LNCAP (cell line): ENCODE measurements at regions not wholly inside any gene's neighbourhood (a gene's known extent, or its start where the extent isn't known, plus 50 kb on each side); places are given as distances from the start of the nearest gene placed in this dataset.

Experiments
- TF ChIP-seq, protein P1 (sequence below): fragments of 450-650 bp; IDR thresholded peaks from 2 replicates; pipeline ENCODE4 v1.5.1; 2017; ENCODE audit warnings: mild to moderate bottlenecking

DNA sequence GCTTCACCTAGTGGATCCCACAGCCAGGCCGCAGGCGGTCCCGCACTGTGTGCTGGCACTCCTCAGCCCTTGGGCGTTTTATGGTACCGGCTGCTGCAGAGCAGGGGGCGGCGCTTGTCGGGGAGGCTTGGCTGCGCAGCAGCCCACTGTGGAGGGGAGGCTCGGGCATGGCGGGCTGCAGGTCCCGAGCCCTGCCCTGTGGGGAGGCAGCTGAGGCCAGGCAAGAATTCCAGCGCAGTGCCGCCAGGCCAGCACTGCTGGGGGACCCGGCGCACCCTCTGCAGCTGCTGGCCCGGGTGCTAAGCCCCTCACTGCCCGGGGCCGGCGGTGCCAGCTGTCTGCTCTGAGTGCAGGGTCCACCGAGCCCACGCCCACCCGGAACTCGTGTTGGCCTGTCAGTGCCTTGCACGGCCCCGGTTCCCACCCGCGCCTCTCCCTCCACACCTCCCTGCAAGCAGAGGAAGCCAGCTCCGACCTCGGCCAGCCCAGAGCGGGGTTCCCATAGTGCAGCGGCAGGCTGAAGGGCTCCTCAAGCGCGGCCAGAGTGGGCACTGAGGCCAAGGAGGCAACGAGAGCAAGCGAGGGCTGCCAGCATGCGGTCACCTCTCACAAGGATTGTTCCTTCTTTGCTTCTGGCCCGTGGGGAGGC, 435.0 kb upstream of the ATP10A start:
- TF ChIP-seq, protein P1, sequence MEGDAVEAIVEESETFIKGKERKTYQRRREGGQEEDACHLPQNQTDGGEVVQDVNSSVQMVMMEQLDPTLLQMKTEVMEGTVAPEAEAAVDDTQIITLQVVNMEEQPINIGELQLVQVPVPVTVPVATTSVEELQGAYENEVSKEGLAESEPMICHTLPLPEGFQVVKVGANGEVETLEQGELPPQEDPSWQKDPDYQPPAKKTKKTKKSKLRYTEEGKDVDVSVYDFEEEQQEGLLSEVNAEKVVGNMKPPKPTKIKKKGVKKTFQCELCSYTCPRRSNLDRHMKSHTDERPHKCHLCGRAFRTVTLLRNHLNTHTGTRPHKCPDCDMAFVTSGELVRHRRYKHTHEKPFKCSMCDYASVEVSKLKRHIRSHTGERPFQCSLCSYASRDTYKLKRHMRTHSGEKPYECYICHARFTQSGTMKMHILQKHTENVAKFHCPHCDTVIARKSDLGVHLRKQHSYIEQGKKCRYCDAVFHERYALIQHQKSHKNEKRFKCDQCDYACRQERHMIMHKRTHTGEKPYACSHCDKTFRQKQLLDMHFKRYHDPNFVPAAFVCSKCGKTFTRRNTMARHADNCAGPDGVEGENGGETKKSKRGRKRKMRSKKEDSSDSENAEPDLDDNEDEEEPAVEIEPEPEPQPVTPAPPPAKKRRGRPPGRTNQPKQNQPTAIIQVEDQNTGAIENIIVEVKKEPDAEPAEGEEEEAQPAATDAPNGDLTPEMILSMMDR = no peak

DNA sequence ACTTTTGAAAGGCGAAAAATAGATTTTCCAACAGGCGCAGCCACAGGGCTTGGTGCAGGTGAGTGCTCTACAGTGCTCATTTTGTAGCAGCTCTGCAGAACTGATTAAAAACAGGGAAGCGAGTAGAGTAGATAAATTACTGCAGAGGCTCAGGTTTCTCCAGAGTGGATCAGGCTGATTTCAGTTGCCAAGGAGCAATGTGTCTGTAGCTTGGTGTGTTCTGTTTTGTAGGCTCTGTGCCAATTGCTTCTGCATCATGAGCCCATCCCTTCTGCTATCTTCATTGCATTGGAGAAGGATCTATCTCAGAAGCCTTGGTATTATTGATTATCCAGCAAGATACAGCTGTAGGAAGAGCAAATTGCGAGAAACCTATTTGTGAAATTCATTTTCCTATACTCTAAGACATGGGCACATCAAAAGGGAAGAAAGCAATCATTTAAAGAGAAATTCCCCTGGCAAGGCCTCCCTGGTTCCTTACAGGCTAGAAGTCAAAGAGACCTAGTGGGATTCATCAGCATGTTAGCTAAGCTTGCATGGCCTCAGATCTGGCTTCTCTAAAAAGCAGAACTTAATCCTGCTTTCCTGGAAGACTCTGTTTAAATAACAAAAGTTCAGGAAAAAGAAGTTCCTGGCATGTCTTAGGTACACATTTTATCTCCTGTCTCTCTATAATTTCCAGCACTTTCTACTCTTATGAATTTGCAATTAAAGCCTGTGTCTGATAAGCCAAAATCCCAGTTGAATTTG, 432.4 kb upstream of the ATP10A start:
- TF ChIP-seq, protein P1 = no peak

DNA sequence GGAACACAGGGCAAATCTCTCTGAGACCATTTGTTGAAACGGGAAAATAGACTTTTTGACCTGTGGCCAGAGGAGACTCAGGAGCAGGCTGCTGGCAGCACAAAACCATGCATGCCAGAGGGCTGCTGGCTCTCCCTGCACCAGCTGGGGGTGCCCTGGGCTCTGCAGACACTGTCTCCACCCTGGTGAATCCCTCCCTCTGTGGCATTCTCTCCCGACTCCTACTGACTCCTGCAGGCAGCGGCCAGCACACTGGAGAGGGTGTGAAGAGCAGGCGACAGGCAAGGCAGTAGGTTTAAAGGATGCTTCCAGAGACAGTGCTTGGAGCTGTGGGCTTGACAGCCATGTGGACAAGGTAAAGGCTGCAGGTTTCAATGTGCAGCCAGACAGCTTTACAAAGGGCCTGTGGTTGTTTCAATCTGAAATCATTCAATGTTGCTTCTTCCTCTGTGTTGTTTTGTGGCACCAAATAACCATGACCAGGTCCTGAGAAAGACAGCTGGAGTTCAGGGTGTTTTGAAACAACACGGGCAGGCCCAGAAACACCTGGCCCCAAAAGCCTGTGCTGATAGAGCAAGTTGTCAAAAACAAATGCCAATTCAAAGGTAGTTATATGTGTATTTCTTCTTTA, 431.0 kb upstream of the ATP10A start:
- TF ChIP-seq, protein P1 = no peak

DNA sequence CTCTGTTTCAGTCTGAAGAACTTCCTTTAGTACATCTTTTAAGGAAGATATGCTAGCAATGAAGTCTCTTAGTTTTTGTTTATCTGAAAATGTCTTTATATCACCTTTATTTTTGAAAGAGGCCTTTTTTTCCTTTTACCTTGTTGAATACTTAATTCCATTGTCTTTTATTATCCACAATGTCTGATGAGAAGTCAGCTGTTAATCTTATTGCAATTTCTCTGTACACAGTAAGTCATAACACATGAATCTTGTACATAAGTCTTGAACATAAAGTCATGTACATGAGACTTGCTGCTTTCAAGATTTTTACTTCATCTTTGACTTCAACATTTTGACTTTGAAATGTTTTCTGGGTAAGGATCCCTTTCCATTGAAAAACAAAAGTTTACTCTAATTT, 424.3 kb upstream of the ATP10A start:
- TF ChIP-seq, protein P1 = no peak

DNA sequence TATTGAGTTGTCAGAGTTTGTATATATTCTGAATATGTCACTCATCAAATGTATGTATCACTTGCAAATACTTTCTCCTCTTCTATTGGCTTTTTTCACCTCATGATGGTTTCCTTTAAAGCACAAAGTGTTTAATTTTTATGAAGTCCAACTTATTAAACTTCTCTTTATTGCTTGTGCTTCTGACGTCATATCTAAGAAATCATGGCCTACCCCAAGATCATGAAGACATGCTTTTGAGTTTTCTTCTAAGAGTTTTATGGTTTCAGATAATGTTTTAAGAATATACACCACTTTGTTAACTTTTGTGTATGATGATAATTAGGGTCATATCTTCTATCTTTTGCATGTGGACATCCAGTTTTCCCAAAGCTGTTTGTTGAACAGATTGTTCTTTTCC, 417.2 kb upstream of the ATP10A start:
- TF ChIP-seq, protein P1 = no peak

DNA sequence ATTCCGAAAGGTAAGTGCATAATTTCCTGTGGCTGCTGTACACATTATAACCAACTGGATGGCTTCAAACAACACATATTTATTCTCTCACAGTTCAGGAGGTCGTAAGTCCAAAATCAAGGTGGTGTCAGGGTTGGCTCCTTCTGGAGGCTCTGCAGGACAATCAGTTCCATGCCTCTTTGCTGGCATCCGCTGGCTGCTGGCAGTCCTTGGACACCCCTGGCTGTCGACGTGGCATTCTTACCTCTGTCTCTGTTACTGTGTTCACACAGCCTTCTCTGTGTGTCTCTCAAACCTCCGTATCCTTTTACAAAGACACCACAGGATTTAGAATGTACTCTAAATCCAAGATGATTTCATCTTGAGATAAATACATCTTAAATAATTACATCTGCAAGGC, 398.8 kb upstream of the ATP10A start:
- TF ChIP-seq, protein P1 = no peak

DNA sequence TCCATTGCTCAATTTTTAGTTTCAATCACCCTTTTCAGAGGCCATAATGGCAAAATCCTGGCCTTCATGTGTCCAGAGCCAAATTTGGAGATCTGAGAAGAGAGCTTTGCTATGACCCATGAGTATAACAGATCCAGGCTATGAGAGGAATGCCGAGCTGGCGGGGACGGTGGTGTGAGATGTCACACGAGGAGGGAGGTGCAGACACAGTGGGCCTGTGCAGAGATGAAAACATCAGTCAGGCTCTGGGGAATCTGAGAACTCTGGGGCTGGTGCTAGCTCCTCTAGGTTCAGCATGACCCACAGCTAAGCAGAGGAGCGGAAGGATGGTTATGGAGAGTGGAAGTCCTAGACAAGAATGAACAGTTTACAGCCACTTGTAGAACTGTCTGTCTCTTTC, 398.3 kb upstream of the ATP10A start:
- TF ChIP-seq, protein P1 = no peak
